ENCODE measurements at regions not wholly inside any gene's neighbourhood (a gene's known extent, or its start where the extent isn't known, plus 50 kb on each side); places are given as distances from the start of the nearest gene placed in this dataset.

GRCh38 chr12:115000038-115000437 is 316.1 kb upstream of the TBX3 start:
- WGBS, 2 donors, result 44 to 45% methylated on average over 4 of the region's 4 CpGs
- no peaks in the 10 kb centered on the region for H3K36me3 ChIP-seq (ENCODE audit: control insufficient read depth in 2 of 2, insufficient read depth in 2 of 2, low read length in 1 of 2)
- H3K4me3 ChIP-seq (ENCODE audit: low read depth in 1 of 2, low read length in 2 of 2), result no peak overlapping the region
- H3K27me3 ChIP-seq (ENCODE audit: control insufficient read depth in 1 of 2, insufficient read depth in 2 of 2, low read length in 2 of 2), result no peaks in the 10 kb centered on the region
- no peaks in the 10 kb centered on the region for H3K9me3 ChIP-seq (ENCODE audit: control insufficient read depth in 2 of 2, insufficient read depth in 1 of 2, low read depth in 1 of 2, low read length in 1 of 2)
- H3K27ac ChIP-seq (ENCODE audit: low read depth in 2 of 2, low read length in 1 of 2), result no peak overlapping the region
- no peaks in the 10 kb centered on the region for H3K4me1 ChIP-seq (ENCODE audit: control insufficient read depth in 2 of 2, insufficient read depth in 2 of 2, low read length in 1 of 2)

- no peaks in the 10 kb centered on the region for H3K9me3 ChIP-seq (ENCODE audit: control insufficient read depth in 2 of 2, insufficient read depth in 1 of 2, low read depth in 1 of 2, low read length in 1 of 2)
- H3K36me3 ChIP-seq (ENCODE audit: control insufficient read depth in 2 of 2, insufficient read depth in 2 of 2, low read length in 1 of 2), result no peaks in the 10 kb centered on the region
- H3K4me1 ChIP-seq (ENCODE audit: control insufficient read depth in 2 of 2, insufficient read depth in 2 of 2, low read length in 1 of 2), result no peaks in the 10 kb centered on the region
- no peak overlapping the region for H3K4me3 ChIP-seq (ENCODE audit: low read depth in 1 of 2, low read length in 2 of 2)
- 39 to 53% methylated on average over 3 of the region's 3 CpGs for WGBS, 2 donors
- H3K27ac ChIP-seq (ENCODE audit: low read depth in 2 of 2, low read length in 1 of 2), result no peak overlapping the region
- H3K27me3 ChIP-seq (ENCODE audit: control insufficient read depth in 1 of 2, insufficient read depth in 2 of 2, low read length in 2 of 2), result no peaks in the 10 kb centered on the region
These were observed 314.8 kb upstream of the TBX3 start for GRCh38 chr12:114998750-114999128.

GRCh38 chr12:114998118-114998749 is 314.3 kb upstream of the TBX3 start:
- Histone ChIP-seq H3K27ac (ENCODE audit: low read depth in 2 of 2, low read length in 1 of 2) (no peak overlapping the region), H3K4me1 (ENCODE audit: control insufficient read depth in 2 of 2, insufficient read depth in 2 of 2, low read length in 1 of 2) (no peaks in the 10 kb centered on the region), H3K4me3 (ENCODE audit: low read depth in 1 of 2, low read length in 2 of 2) (no peak overlapping the region), H3K36me3 (ENCODE audit: control insufficient read depth in 2 of 2, insufficient read depth in 2 of 2, low read length in 1 of 2) (no peaks in the 10 kb centered on the region), H3K9me3 (ENCODE audit: control insufficient read depth in 2 of 2, insufficient read depth in 1 of 2, low read depth in 1 of 2, low read length in 1 of 2) (no peaks in the 10 kb centered on the region), H3K27me3 (ENCODE audit: control insufficient read depth in 1 of 2, insufficient read depth in 2 of 2, low read length in 2 of 2) (no peaks in the 10 kb centered on the region)
- 40 to 41% methylated on average over 2 of the region's 2 CpGs for WGBS, 2 donors

- H3K27ac ChIP-seq (ENCODE audit: low read depth in 2 of 2, low read length in 1 of 2), result no peak overlapping the region
- H3K27me3 ChIP-seq (ENCODE audit: control insufficient read depth in 1 of 2, insufficient read depth in 2 of 2, low read length in 2 of 2), result no peaks in the 10 kb centered on the region
- H3K4me3 ChIP-seq (ENCODE audit: low read depth in 1 of 2, low read length in 2 of 2), result no peak overlapping the region
- H3K36me3 ChIP-seq (ENCODE audit: control insufficient read depth in 2 of 2, insufficient read depth in 2 of 2, low read length in 1 of 2), result no peaks in the 10 kb centered on the region
- 78 to 84% methylated on average over 5 of the region's 5 CpGs for WGBS, 2 donors
- H3K4me1 ChIP-seq (ENCODE audit: control insufficient read depth in 2 of 2, insufficient read depth in 2 of 2, low read length in 1 of 2), result no peaks in the 10 kb centered on the region
- H3K9me3 ChIP-seq (ENCODE audit: control insufficient read depth in 2 of 2, insufficient read depth in 1 of 2, low read depth in 1 of 2, low read length in 1 of 2), result no peaks in the 10 kb centered on the region
These were observed 312.4 kb upstream of the TBX3 start for GRCh38 chr12:114996382-114996781.

GRCh38 chr12:114995891-114996290 is 311.9 kb upstream of the TBX3 start:
- 60 to 61% methylated on average over 2 of the region's 2 CpGs for WGBS, 2 donors
- H3K4me1 ChIP-seq (ENCODE audit: control insufficient read depth in 2 of 2, insufficient read depth in 2 of 2, low read length in 1 of 2), result no peaks in the 10 kb centered on the region
- H3K27me3 ChIP-seq (ENCODE audit: control insufficient read depth in 1 of 2, insufficient read depth in 2 of 2, low read length in 2 of 2), result no peaks in the 10 kb centered on the region
- no peaks in the 10 kb centered on the region for H3K36me3 ChIP-seq (ENCODE audit: control insufficient read depth in 2 of 2, insufficient read depth in 2 of 2, low read length in 1 of 2)
- H3K4me3 ChIP-seq (ENCODE audit: low read depth in 1 of 2, low read length in 2 of 2), result no peak overlapping the region
- H3K9me3 ChIP-seq (ENCODE audit: control insufficient read depth in 2 of 2, insufficient read depth in 1 of 2, low read depth in 1 of 2, low read length in 1 of 2), result no peaks in the 10 kb centered on the region
- no peak overlapping the region for H3K27ac ChIP-seq (ENCODE audit: low read depth in 2 of 2, low read length in 1 of 2)

- Histone ChIP-seq H3K4me1 (ENCODE audit: control insufficient read depth in 2 of 2, insufficient read depth in 2 of 2, low read length in 1 of 2) (no peaks in the 10 kb centered on the region), H3K9me3 (ENCODE audit: control insufficient read depth in 2 of 2, insufficient read depth in 1 of 2, low read depth in 1 of 2, low read length in 1 of 2) (no peaks in the 10 kb centered on the region), H3K27ac (ENCODE audit: low read depth in 2 of 2, low read length in 1 of 2) (no peak overlapping the region), H3K4me3 (ENCODE audit: low read depth in 1 of 2, low read length in 2 of 2) (no peak overlapping the region), H3K27me3 (ENCODE audit: control insufficient read depth in 1 of 2, insufficient read depth in 2 of 2, low read length in 2 of 2) (no peaks in the 10 kb centered on the region), H3K36me3 (ENCODE audit: control insufficient read depth in 2 of 2, insufficient read depth in 2 of 2, low read length in 1 of 2) (no peaks in the 10 kb centered on the region)
- WGBS, 2 donors, result 49 to 67% methylated on average over 3 of the region's 3 CpGs
These were observed 309.2 kb upstream of the TBX3 start for GRCh38 chr12:114993165-114993564.

GRCh38 chr12:114992443-114992842 is 308.5 kb upstream of the TBX3 start:
- Histone ChIP-seq H3K4me1 (ENCODE audit: control insufficient read depth in 2 of 2, insufficient read depth in 2 of 2, low read length in 1 of 2) (no peaks in the 10 kb centered on the region), H3K27me3 (ENCODE audit: control insufficient read depth in 1 of 2, insufficient read depth in 2 of 2, low read length in 2 of 2) (no peaks in the 10 kb centered on the region), H3K9me3 (ENCODE audit: control insufficient read depth in 2 of 2, insufficient read depth in 1 of 2, low read depth in 1 of 2, low read length in 1 of 2) (no peaks in the 10 kb centered on the region), H3K4me3 (ENCODE audit: low read depth in 1 of 2, low read length in 2 of 2) (no peak overlapping the region), H3K27ac (ENCODE audit: low read depth in 2 of 2, low read length in 1 of 2) (no peak overlapping the region), H3K36me3 (ENCODE audit: control insufficient read depth in 2 of 2, insufficient read depth in 2 of 2, low read length in 1 of 2) (no peaks in the 10 kb centered on the region)
- WGBS, 2 donors, result 32 to 39% methylated on average over 1 of the region's 1 CpG

- WGBS, 2 donors, result 86 to 90% methylated on average over 4 of the region's 4 CpGs
- H3K27me3 ChIP-seq (ENCODE audit: control insufficient read depth in 1 of 2, insufficient read depth in 2 of 2, low read length in 2 of 2), result no peaks in the 10 kb centered on the region
- no peaks in the 10 kb centered on the region for H3K4me1 ChIP-seq (ENCODE audit: control insufficient read depth in 2 of 2, insufficient read depth in 2 of 2, low read length in 1 of 2)
- H3K36me3 ChIP-seq (ENCODE audit: control insufficient read depth in 2 of 2, insufficient read depth in 2 of 2, low read length in 1 of 2), result no peaks in the 10 kb centered on the region
- H3K9me3 ChIP-seq (ENCODE audit: control insufficient read depth in 2 of 2, insufficient read depth in 1 of 2, low read depth in 1 of 2, low read length in 1 of 2), result no peaks in the 10 kb centered on the region
- H3K27ac ChIP-seq (ENCODE audit: low read depth in 2 of 2, low read length in 1 of 2), result no peak overlapping the region
- no peak overlapping the region for H3K4me3 ChIP-seq (ENCODE audit: low read depth in 1 of 2, low read length in 2 of 2)
These were observed 306.4 kb upstream of the TBX3 start for GRCh38 chr12:114990381-114990780.

- Histone ChIP-seq H3K4me3 (ENCODE audit: low read depth in 1 of 2, low read length in 2 of 2) (no peak overlapping the region), H3K27me3 (ENCODE audit: control insufficient read depth in 1 of 2, insufficient read depth in 2 of 2, low read length in 2 of 2) (no peaks in the 10 kb centered on the region), H3K27ac (ENCODE audit: low read depth in 2 of 2, low read length in 1 of 2) (no peak overlapping the region), H3K9me3 (ENCODE audit: control insufficient read depth in 2 of 2, insufficient read depth in 1 of 2, low read depth in 1 of 2, low read length in 1 of 2) (no peaks in the 10 kb centered on the region), H3K4me1 (ENCODE audit: control insufficient read depth in 2 of 2, insufficient read depth in 2 of 2, low read length in 1 of 2) (no peaks in the 10 kb centered on the region), H3K36me3 (ENCODE audit: control insufficient read depth in 2 of 2, insufficient read depth in 2 of 2, low read length in 1 of 2) (no peaks in the 10 kb centered on the region)
- WGBS, 2 donors, result 75 to 89% methylated on average over 1 of the region's 1 CpG
These were observed 302.9 kb upstream of the TBX3 start for GRCh38 chr12:114986849-114987248.

GRCh38 chr12:114986178-114986714 is 302.3 kb upstream of the TBX3 start:
- Histone ChIP-seq H3K36me3 (ENCODE audit: control insufficient read depth in 2 of 2, insufficient read depth in 2 of 2, low read length in 1 of 2) (no peaks in the 10 kb centered on the region), H3K4me3 (ENCODE audit: low read depth in 1 of 2, low read length in 2 of 2) (no peak overlapping the region), H3K27ac (ENCODE audit: low read depth in 2 of 2, low read length in 1 of 2) (no peak overlapping the region), H3K4me1 (ENCODE audit: control insufficient read depth in 2 of 2, insufficient read depth in 2 of 2, low read length in 1 of 2) (no peaks in the 10 kb centered on the region), H3K27me3 (ENCODE audit: control insufficient read depth in 1 of 2, insufficient read depth in 2 of 2, low read length in 2 of 2) (no peaks in the 10 kb centered on the region), H3K9me3 (ENCODE audit: control insufficient read depth in 2 of 2, insufficient read depth in 1 of 2, low read depth in 1 of 2, low read length in 1 of 2) (no peaks in the 10 kb centered on the region)
